ENCODE measurements at regions not wholly inside any gene's neighbourhood (a gene's known extent, or its start where the extent isn't known, plus 50 kb on each side); places are given as distances from the start of the nearest gene placed in this dataset.
"Not testable (repeated sequence)": the region's sequence is repeated elsewhere in the genome, so short reads cannot be mapped to it uniquely, and the experiment has no call there.

- no peak for DNase-seq (ENCODE audit: low spot score in 2 of 2)
- no peaks in the 10 kb centered on the region for H3K36me3 ChIP-seq
- TF ChIP-seq POLR2A (IDR thresholded peaks at IDR 0.05): no peak
- no peak for TF ChIP-seq CTCF (IDR thresholded peaks at IDR 0.05)
These were observed 1003.8 kb upstream of the DDX18 start for GRCh38 chr2:116810645-116811044.

GRCh38 chr2:116819355-116819754 is 995.1 kb upstream of the DDX18 start:
- no peaks in the 10 kb centered on the region for H3K36me3 ChIP-seq
- DNase-seq (ENCODE audit: low spot score in 2 of 2): no peak
- no peak for TF ChIP-seq POLR2A (IDR thresholded peaks at IDR 0.05)
- H3K27ac ChIP-seq: no peak overlapping the region
- H3K4me3 ChIP-seq: no peak overlapping the region
- no peaks in the 10 kb centered on the region for H3K9me3 ChIP-seq
- intact Hi-C loops (cut with DNase I; ENCODE audit: low total_unique reads): no loop called here
- H3K27me3 ChIP-seq: no peaks in the 10 kb centered on the region
- no peaks in the 10 kb centered on the region for H3K4me1 ChIP-seq

More at GRCh38 chr2:116810645-116811044, 1003.8 kb upstream of the DDX18 start:
- Histone ChIP-seq H3K4me3 (no peak overlapping the region), H3K27ac (no peak overlapping the region), H3K9me3 (no peaks in the 10 kb centered on the region), H3K4me1 (no peaks in the 10 kb centered on the region), H3K27me3 (no peaks in the 10 kb centered on the region)
- intact Hi-C loops (cut with DNase I; ENCODE audit: low total_unique reads): no loop called here

- intact Hi-C loops (cut with DNase I; ENCODE audit: low total_unique reads): no loop called here
- H3K9me3 ChIP-seq: no peaks in the 10 kb centered on the region
- H3K27me3 ChIP-seq: no peaks in the 10 kb centered on the region
- TF ChIP-seq CTCF (IDR thresholded peaks at IDR 0.05): no peak
- TF ChIP-seq POLR2A (IDR thresholded peaks at IDR 0.05): no peak
- no peak for TF ChIP-seq POLR2AphosphoS5 (IDR thresholded peaks at IDR 0.05)
- H3K36me3 ChIP-seq: no peaks in the 10 kb centered on the region
- no peak overlapping the region for H3K4me3 ChIP-seq
- no peak overlapping the region for H3K27ac ChIP-seq
- no peak for DNase-seq (ENCODE audit: low spot score in 2 of 2)
- no peaks in the 10 kb centered on the region for H3K4me1 ChIP-seq
These were observed 993.5 kb upstream of the DDX18 start for GRCh38 chr2:116820986-116821385.

- H3K27ac ChIP-seq; DNase-seq (ENCODE audit: low spot score in 2 of 2); H3K27me3 ChIP-seq; intact Hi-C loops (cut with DNase I; ENCODE audit: low total_unique reads); H3K36me3 ChIP-seq; H3K4me1 ChIP-seq; H3K4me3 ChIP-seq: not testable (repeated sequence)
- peaks cover 0 to 16% of the 10 kb centered on the region in 2 donors for H3K9me3 ChIP-seq
These were observed 984.9 kb upstream of the DDX18 start for GRCh38 chr2:116829543-116829942.

- intact Hi-C loops (cut with DNase I; ENCODE audit: low total_unique reads): no loop called here
- no peak overlapping the region for H3K4me3 ChIP-seq
- no peak overlapping the region for H3K27ac ChIP-seq
- H3K36me3 ChIP-seq: no peaks in the 10 kb centered on the region
- DNase-seq (ENCODE audit: low spot score in 2 of 2): no peak
- TF ChIP-seq CTCF (IDR thresholded peaks at IDR 0.05) (no peak), POLR2AphosphoS5 (IDR thresholded peaks at IDR 0.05) (no peak), POLR2A (IDR thresholded peaks at IDR 0.05) (no peak)
- H3K27me3 ChIP-seq: no peaks in the 10 kb centered on the region
- peaks cover 0 to 16% of the 10 kb centered on the region in 2 donors for H3K9me3 ChIP-seq
- H3K4me1 ChIP-seq: no peaks in the 10 kb centered on the region
These were observed 982.3 kb upstream of the DDX18 start for GRCh38 chr2:116832148-116832547.

- intact Hi-C loops (cut with DNase I; ENCODE audit: low total_unique reads): no loop called here
- H3K27me3 ChIP-seq: no peaks in the 10 kb centered on the region
- no peaks in the 10 kb centered on the region for H3K36me3 ChIP-seq
- peaks cover 0 to 11% of the 10 kb centered on the region in 2 donors for H3K9me3 ChIP-seq
- TF ChIP-seq POLR2AphosphoS5 (IDR thresholded peaks at IDR 0.05) (no peak), CTCF (IDR thresholded peaks at IDR 0.05) (no peak), POLR2A (IDR thresholded peaks at IDR 0.05) (no peak)
- DNase-seq (ENCODE audit: low spot score in 2 of 2): no peak
- H3K4me3 ChIP-seq: no peak overlapping the region
- H3K27ac ChIP-seq: no peak overlapping the region
- H3K4me1 ChIP-seq: no peaks in the 10 kb centered on the region
These were observed 981.4 kb upstream of the DDX18 start for GRCh38 chr2:116833052-116833451.
